GM21717 (cell line): ENCODE measurements at regions not wholly inside any gene's neighbourhood (a gene's known extent, or its start where the extent isn't known, plus 50 kb on each side); places are given as distances from the start of the nearest gene placed in this dataset.
A peak's percentile ranks its signal among the peaks of the same experiment; 100 is the strongest.

Experiments used
- ATAC-seq: cut with Tn5 transposase; IDR thresholded peaks from one replicate; pipeline ENCODE4 v1.9.1; 2021; ENCODE audit warnings: mild to moderate bottlenecking, moderate library complexity; ENCODE audit not compliant: unreplicated experiment

- ATAC-seq, result no peak
Measured at GRCh38 chr6:141347906-141348492, 784.7 kb upstream of the GJE1 start.

- no peak for ATAC-seq
Measured at GRCh38 chr6:141347086-141347485, 785.6 kb upstream of the GJE1 start.

- ATAC-seq, result no peak
Measured at GRCh38 chr6:141346535-141346934, 786.2 kb upstream of the GJE1 start.

- no peak for ATAC-seq
Measured at GRCh38 chr6:141337191-141337590, 795.5 kb upstream of the GJE1 start.

GRCh38 chr6:141335477-141336273 is 797.0 kb upstream of the GJE1 start:
- ATAC-seq, result no peak

- no peak for ATAC-seq
Measured at GRCh38 chr6:141326925-141327324, 805.8 kb upstream of the GJE1 start.

- peak; percentile 79 for ATAC-seq
Measured at GRCh38 chr6:141326426-141326825, 806.3 kb upstream of the GJE1 start.

- no peak for ATAC-seq
Measured at GRCh38 chr6:141321493-141322347, 811.0 kb upstream of the GJE1 start.

- ATAC-seq, result no peak
Measured at GRCh38 chr6:141316236-141316635, 816.5 kb upstream of the GJE1 start.

GRCh38 chr6:141313986-141314385 is 818.7 kb upstream of the GJE1 start:
- ATAC-seq, result no peak

- ATAC-seq, result no peak
Measured at GRCh38 chr6:141309295-141309694, 823.4 kb upstream of the GJE1 start.

GRCh38 chr6:141307309-141307998 is 825.3 kb upstream of the GJE1 start:
- no peak for ATAC-seq

- no peak for ATAC-seq
Measured at GRCh38 chr6:141303907-141304306, 828.8 kb upstream of the GJE1 start.

- no peak for ATAC-seq
Measured at GRCh38 chr6:141301779-141302178, 830.9 kb upstream of the GJE1 start.

- ATAC-seq, result peak; percentile 56
Measured at GRCh38 chr6:141290941-141291721, 841.6 kb upstream of the GJE1 start.

GRCh38 chr6:141288947-141289346 is 843.8 kb upstream of the GJE1 start:
- no peak for ATAC-seq

GRCh38 chr6:141282263-141282662 is 850.5 kb upstream of the GJE1 start:
- ATAC-seq, result no peak

GRCh38 chr6:141269684-141270083 is 863.0 kb upstream of the GJE1 start:
- ATAC-seq, result no peak

GRCh38 chr6:141267420-141267819 is 865.3 kb upstream of the GJE1 start:
- ATAC-seq, result no peak
